ENCODE measurements at regions not wholly inside any gene's neighbourhood (a gene's known extent, or its start where the extent isn't known, plus 50 kb on each side); places are given as distances from the start of the nearest gene placed in this dataset.
A peak's percentile ranks its signal among the peaks of the same experiment; 100 is the strongest.
"Not testable (repeated sequence)": the region's sequence is repeated elsewhere in the genome, so short reads cannot be mapped to it uniquely, and the experiment has no call there.

DNA sequence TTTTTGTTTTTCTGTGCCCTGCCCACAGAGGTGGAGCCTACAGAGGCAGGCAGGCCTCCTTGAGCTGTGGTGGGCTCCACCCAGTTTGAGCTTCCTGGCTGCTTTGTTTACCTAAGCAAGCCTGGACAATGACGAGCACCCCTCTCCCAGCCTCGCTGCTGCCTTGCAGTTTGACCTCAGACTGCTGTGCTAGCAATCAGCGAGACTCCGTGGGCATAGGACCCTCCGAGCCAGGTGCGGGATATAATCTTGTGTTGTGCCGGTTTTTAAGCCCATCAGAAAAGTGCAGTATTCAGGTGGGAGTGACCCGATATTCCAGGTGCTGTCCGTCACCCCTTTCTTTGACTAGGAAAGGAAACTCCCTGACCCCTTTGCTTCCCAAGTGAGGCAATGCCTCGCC, 786.1 kb downstream of the OR4C45 start:
- H3K27ac Mint-ChIP-seq (ENCODE audit: unreplicated experiment); H3K4me3 Mint-ChIP-seq (ENCODE audit: unreplicated experiment); H3K36me3 ChIP-seq (ENCODE audit: control insufficient read depth, insufficient read depth, low read length); intact Hi-C loops (cut with micrococcal nuclease; ENCODE audit: unreplicated experiment); POLR2A ChIA-PET; H3K4me1 ChIP-seq; H3K27me3 ChIP-seq (replicated peaks; ENCODE audit: control insufficient read depth, insufficient read depth, low read length); H3K4me1 Mint-ChIP-seq (ENCODE audit: low read depth, unreplicated experiment); BruUV-seq (replicated peaks); H3K9me3 ChIP-seq; H3K27me3 Mint-ChIP-seq (ENCODE audit: insufficient read depth, unreplicated experiment); H3K4me3 ChIP-seq (ENCODE audit: low read depth, low read length); H3K36me3 Mint-ChIP-seq (ENCODE audit: insufficient read depth, unreplicated experiment): not testable (repeated sequence)
- peaks cover 19% of the 10 kb centered on the region for H3K9me3 Mint-ChIP-seq (ENCODE audit: unreplicated experiment)
- CTCF ChIA-PET, result interaction anchor here (0.6 kb wide), 1 partner anchor 855 kb away, joined by 3 read pairs; no protein-coding TSS in a partner anchor
- DNase-seq, result peak in 1 of 2 experiments; percentile 8

Data from Caco-2 (cell line).